Activated CD8-positive, alpha-beta memory T cell treated with anti-CD3 and anti-CD28 coated beads for 36 hours (primary cell): ENCODE measurements at regions not wholly inside any gene's neighbourhood (a gene's known extent, or its start where the extent isn't known, plus 50 kb on each side); places are given as distances from the start of the nearest gene placed in this dataset.
"Not testable (repeated sequence)": the region's sequence is repeated elsewhere in the genome, so short reads cannot be mapped to it uniquely, and the experiment has no call there.

Experiments used
- CTCF ChIA-PET: fragments of 350-600 bp; sonication (Branson Sonifier 250); formaldehyde crosslinking; loops from one replicate; lab custom pipeline; 2021; ENCODE audit warnings: antibody characterized with exemption; lab: Charles Lee
- POLR2A ChIA-PET: fragments of 350-600 bp; sonication (Branson Sonifier 250); formaldehyde crosslinking; loops from one replicate; lab custom pipeline; 2021; ENCODE audit warnings: antibody characterized with exemption; lab: Charles Lee

GRCh38 chr5:142398011-142398729 is 73.3 kb upstream of the SPRY4 start:
- CTCF ChIA-PET, POLR2A ChIA-PET: not testable (repeated sequence)

DNA sequence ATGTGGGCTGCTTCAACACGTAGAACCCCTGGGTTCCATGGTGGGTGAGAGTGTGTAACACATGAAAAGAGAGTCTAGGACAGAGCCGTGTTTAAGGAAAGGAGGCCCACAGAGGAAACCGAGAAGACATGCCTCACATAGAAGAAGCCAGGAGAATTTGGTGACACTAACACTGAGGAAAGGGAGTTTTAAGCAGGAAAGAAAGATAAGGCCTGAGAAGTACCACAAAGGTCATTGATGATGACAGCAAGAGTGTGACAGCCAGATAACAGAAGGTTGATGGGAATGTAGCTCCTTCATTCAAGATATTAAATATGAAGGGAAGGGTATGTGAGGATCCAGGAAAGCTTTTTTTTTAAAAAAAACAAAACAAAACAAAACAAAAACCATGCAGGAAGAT is 72.4 kb upstream of the SPRY4 start:
- CTCF ChIA-PET: no interaction called here
- POLR2A ChIA-PET: no interaction called here

- POLR2A ChIA-PET: no interaction called here
- CTCF ChIA-PET: no interaction called here
Measured at GRCh38 chr5:142396436-142397038, 71.7 kb upstream of the SPRY4 start.

GRCh38 chr5:142395334-142395733 is 70.5 kb upstream of the SPRY4 start:
- ChIA-PET CTCF (no interaction called here), POLR2A (no interaction called here)

DNA sequence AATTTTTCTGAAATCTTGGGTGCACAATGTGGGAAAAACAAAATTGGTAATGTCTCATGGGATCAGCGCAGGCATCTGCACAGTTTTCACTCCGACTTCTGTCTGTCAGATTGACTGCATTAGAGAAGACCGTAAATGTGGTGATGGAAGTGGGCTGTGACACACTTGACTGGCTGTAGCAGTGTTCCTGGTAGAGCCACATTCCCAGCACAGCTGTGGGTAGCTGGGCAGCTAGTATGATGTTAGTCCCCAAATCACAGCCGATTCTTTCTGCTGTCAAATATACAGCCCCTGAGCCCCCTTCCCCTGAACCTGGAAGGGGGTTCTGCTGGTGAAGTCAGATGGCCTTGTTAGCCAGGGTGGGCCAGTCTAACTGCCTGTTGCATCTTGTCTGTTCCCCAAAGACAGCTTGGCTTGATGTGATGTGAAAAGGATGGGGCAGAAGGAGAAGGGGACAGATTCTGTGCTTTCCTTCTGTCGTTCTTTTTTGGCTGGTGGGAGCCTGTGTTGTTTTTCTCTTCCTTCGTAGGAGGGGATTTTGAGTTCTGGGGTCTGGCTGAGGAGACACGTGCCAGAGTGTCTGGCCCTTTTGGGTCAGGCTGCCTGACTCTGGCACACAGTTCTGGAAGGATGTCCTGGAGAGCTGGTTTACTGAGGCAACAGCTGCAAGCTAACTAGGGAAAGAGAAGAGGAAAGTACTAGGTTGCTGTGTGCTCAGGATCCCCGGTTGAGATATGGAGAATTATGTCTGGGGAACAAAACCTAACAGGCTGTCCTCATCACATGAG is 66.4 kb upstream of the SPRY4 start:
- ChIA-PET POLR2A (no interaction called here), CTCF (interaction anchor here (0.6 kb wide), 1 partner anchor 809 kb away, joined by 3 read pairs; no protein-coding TSS in a partner anchor)

GRCh38 chr5:142390334-142390733 is 65.5 kb upstream of the SPRY4 start:
- POLR2A ChIA-PET: no interaction called here
- CTCF ChIA-PET: no interaction called here

DNA sequence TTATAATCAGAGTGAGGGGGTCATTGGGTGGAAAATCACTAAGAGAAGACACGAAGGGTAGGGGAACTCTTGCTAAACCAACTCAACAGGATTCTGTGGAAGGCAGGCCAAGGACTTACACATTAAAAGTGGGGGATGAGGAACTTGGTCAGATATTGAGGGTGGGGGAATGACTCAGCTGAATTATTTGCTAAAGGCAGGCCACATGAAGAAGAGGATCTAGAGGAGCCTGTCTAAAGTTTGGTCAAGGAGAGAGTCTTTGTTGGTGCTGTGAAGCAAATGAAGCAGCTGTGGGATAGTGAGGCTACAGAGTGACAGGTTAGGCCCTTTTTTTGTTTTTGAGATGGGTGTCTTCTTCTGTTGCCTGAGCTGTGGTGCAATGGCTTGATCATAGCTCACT is 63.9 kb upstream of the SPRY4 start:
- ChIA-PET CTCF (no interaction called here), POLR2A (no interaction called here)

DNA sequence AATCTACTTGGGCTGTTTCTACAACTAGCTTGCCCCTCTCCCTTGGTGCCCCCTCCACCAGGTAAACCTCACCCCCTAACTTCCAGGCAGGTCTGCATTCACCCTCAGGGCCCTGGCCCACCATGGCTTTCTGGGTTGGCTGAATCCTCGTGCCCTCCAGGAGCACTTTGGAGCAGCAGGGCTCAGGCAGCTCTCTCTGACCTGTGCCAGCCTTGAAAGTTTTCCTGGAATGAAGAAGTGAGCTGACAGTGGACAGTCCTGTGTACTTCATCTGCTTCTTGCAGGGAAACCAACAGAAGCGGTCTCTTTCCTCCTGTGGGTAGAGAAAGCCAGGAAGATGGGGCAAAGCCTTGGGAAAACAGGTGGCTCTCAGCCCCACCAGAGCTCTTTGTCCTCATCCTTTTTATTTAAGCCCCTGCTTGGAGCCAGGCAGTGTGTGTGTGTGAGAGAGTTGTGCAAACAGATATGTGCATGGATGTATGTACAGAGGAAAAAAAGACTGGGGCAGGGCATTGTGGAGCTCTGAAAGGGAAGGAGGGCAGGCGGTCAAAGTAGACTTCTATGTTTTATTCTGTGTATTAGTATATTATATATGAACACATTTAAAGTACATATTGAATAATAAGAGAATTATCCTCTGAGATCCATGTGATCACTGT is 62.3 kb upstream of the SPRY4 start:
- CTCF ChIA-PET: no interaction called here
- POLR2A ChIA-PET: no interaction called here

GRCh38 chr5:142386137-142387023 is 61.6 kb upstream of the SPRY4 start:
- CTCF ChIA-PET: no interaction called here
- POLR2A ChIA-PET: no interaction called here

DNA sequence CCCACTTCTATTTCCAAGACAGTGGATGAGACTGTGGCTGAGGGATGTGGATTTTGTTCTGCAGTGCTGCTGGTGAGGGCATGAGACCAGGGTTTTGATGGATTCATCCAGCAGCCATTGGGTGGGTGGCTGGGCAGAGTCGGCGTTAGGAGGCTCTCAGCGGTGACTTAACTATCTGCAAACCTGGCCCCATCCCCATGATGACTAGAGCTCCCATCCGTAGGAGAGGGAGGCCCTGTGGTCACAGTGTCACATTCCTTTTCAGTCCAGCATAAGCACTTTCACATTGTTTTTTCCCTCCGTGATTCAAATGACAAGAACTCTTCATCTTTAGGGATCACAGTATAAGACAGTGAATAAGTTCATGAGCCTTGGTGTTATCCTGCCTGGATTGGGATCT is 60.4 kb upstream of the SPRY4 start:
- ChIA-PET POLR2A (no interaction called here), CTCF (no interaction called here)

DNA sequence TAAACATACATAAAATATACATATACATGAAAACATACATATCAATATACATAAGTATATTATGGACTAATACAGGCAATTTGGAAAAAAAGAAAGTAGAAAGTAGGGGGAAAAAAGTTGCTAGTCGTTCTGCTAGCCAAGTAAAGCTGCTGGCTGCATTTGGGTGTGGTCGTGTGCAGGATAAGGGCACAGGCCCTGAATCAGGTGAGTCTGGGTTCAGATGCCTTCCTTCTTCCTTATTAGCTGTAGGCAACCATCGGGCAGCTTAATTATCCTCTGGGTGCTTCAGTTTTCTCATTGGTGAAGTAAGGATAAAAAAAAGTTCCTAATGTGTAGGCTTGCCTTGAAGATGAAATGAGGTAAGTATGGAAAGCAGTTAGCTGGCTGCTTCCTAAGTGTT is 59.2 kb upstream of the SPRY4 start:
- ChIA-PET POLR2A (no interaction called here), CTCF (no interaction called here)

- ChIA-PET CTCF (no interaction called here), POLR2A (no interaction called here)
Measured at GRCh38 chr5:142382186-142382585, 57.4 kb upstream of the SPRY4 start.

DNA sequence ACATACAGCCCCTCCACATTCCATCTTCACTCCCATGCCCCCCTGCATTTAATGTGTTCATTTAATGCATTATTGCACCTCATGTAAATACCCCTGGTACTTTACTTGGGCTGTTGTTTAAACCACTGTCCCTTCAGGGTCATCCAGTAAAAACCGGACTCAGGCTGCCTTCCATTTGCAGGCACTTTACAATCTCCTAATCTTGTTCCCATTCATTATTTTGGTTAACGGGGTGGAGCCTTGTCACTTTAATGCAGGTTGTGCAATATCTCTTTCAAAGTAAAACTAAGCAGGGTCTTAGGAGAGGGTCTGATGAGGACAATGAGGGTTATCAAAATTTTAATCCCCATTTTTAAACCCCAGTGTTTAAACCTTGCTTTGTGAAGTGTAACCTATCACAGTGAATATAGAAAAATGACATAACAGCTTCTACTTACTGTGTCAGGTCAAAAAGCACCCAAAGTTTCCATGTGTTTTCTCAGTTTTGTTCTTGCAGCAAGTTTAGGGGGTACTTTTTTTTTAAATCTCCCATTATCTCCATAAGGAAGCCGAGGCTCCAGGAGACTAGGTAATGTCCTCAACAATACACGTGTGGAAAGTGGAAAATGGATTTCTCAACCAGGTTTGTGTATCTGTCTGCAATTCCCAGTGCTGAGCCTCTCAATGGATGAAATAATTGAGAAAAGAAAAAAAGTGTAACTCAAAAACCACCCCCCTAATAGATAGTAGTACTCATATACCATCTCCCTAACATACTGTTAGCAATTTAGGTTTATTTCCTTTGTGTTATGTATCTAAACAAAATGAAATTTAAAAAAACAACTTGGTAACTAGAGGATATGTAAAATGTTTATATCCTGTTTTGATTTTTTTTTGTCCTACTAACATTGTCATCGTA is 54.2 kb upstream of the SPRY4 start:
- POLR2A ChIA-PET: no interaction called here
- CTCF ChIA-PET: no interaction called here

DNA sequence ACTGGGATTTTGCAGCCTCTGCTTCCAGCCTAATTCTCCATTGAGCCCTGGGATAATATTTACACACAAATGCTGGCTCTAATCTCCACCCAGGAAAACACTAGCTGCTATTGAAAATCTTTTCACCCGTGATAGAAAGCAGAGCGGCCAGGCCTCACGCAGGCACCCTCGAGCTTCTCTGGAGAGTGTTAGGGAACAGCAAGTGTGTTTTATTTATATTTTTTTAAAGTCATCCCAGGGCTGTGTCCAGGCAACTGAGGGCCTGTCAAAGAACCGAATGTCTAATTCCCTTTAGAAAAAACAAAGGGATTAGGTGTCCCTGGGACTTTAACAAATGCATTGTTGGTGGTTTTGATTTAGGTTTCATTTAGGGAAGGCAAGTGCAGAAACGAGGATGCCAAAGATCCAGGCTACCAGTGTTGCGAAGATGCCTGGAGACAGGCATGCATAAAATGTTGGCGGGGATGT is 51.2 kb upstream of the SPRY4 start:
- ChIA-PET CTCF (interaction anchor here (0.6 kb wide), 1 partner anchor 156 kb away, joined by 3 read pairs; no protein-coding TSS in a partner anchor), POLR2A (no interaction called here)
